Mesenchymal stem cell (in vitro differentiated cells and primary cell): ENCODE measurements at regions not wholly inside any gene's neighbourhood (a gene's known extent, or its start where the extent isn't known, plus 50 kb on each side); places are given as distances from the start of the nearest gene placed in this dataset.

Experiments used
- DNase-seq: peaks from one replicate; pipeline ENCODE4 v3.0.0-alpha.2; 2013
- H2AFZ ChIP-seq: one replicate; pipeline ENCODE4 v1.6.1; 2013; ENCODE audit warnings: low read depth, mild to moderate bottlenecking, control low read depth, inconsistent platforms, low read length, moderate library complexity
- H2AK5ac ChIP-seq: 2 replicates; pipeline ENCODE4 v1.6.1; 2013; ENCODE audit warnings: low read length, moderate library complexity, mild to moderate bottlenecking, inconsistent platforms; ENCODE audit not compliant: severe bottlenecking
- H2BK120ac ChIP-seq: one replicate; pipeline ENCODE4 v1.6.1; 2013; ENCODE audit warnings: low read depth, mild to moderate bottlenecking, inconsistent platforms, low read length, moderate library complexity
- H2BK12ac ChIP-seq, 2 experiments: one replicate each; pipeline ENCODE4 v1.6.1; 2013; ENCODE audit warnings: inconsistent platforms in 2 of 2, low read length in 2 of 2, mild to moderate bottlenecking in 2 of 2, moderate library complexity in 2 of 2, control low read depth in 1 of 2
- H2BK15ac ChIP-seq: one replicate; pipeline ENCODE4 v1.6.1; 2013; ENCODE audit warnings: mild to moderate bottlenecking, low read depth, inconsistent platforms; ENCODE audit not compliant: poor library complexity, severe bottlenecking
- H2BK5ac ChIP-seq: 2 replicates; pipeline ENCODE4 v1.6.1; 2013; ENCODE audit warnings: low read depth, mild to moderate bottlenecking, low read length, control low read depth, inconsistent platforms; ENCODE audit not compliant: poor library complexity, severe bottlenecking
- H3K14ac ChIP-seq, 2 experiments: one replicate each; pipeline ENCODE4 v1.6.1; 2013; ENCODE audit warnings: inconsistent platforms in 2 of 2, low read length in 2 of 2, control low read depth in 1 of 2, mild to moderate bottlenecking in 1 of 2, moderate library complexity in 1 of 2
- H3K18ac ChIP-seq, 2 experiments: one replicate each; pipeline ENCODE4 v1.6.1; 2013; ENCODE audit warnings: inconsistent platforms in 2 of 2, low read length in 2 of 2, control low read depth in 1 of 2, low read depth in 1 of 2, mild to moderate bottlenecking in 1 of 2
- H3K23ac ChIP-seq, 2 experiments: one replicate each; pipeline ENCODE4 v1.6.1; 2013; ENCODE audit warnings: inconsistent platforms in 2 of 2, low read length in 2 of 2, mild to moderate bottlenecking in 2 of 2, moderate library complexity in 2 of 2, control low read depth in 1 of 2
- H3K27ac ChIP-seq: 2 replicates; pipeline ENCODE4 v1.5.1; 2013; ENCODE audit warnings: mild to moderate bottlenecking, moderate library complexity, low read length, control low read depth, inconsistent platforms; ENCODE audit not compliant: poor library complexity, severe bottlenecking
- H3K27me3 ChIP-seq, 2 experiments: 2 replicates each; pipeline versions ENCODE4 v1.6.1 to v1.7.0; 2013; ENCODE audit warnings: low read length in 2 of 2, mild to moderate bottlenecking in 2 of 2, moderate library complexity in 2 of 2, control low read depth in 1 of 2, inconsistent platforms in 1 of 2; ENCODE audit not compliant: control insufficient read depth in 1 of 2, insufficient read depth in 1 of 2
- H3K36me3 ChIP-seq, 2 experiments: 2 replicates each; pipeline versions ENCODE4 v1.6.1 to v1.7.0; 2013; ENCODE audit warnings: low read length in 2 of 2, control low read depth in 1 of 2, inconsistent platforms in 1 of 2, low read depth in 1 of 2, mild to moderate bottlenecking in 1 of 2; ENCODE audit not compliant: insufficient read depth in 2 of 2, control insufficient read depth in 1 of 2
- H3K4ac ChIP-seq, 2 experiments: one replicate each; pipeline ENCODE4 v1.6.1; 2013; ENCODE audit warnings: inconsistent platforms in 2 of 2, low read length in 2 of 2, mild to moderate bottlenecking in 2 of 2, moderate library complexity in 2 of 2, control low read depth in 1 of 2, low read depth in 1 of 2
- H3K4me1 ChIP-seq: 2 replicates; pipeline ENCODE4 v1.6.1; 2013; ENCODE audit warnings: low read depth, low read length, control low read depth; ENCODE audit not compliant: control insufficient read depth, insufficient read depth
- H3K4me2 ChIP-seq: 2 replicates; pipeline ENCODE4 v1.6.1; 2013; ENCODE audit warnings: low read length, mild to moderate bottlenecking, inconsistent platforms; ENCODE audit not compliant: poor library complexity, severe bottlenecking
- H3K4me3 ChIP-seq, 2 experiments: 2 replicates each; pipeline versions ENCODE4 v1.5.1 to v1.7.0; 2013; ENCODE audit warnings: low read length in 2 of 2, mild to moderate bottlenecking in 2 of 2, control low read depth in 1 of 2, low read depth in 1 of 2; ENCODE audit not compliant: insufficient read depth in 1 of 2
- H3K79me1 ChIP-seq: replicated peaks from 2 replicates; pipeline ENCODE4 v1.6.1; 2013; ENCODE audit warnings: mild to moderate bottlenecking, control low read depth, low read length, inconsistent platforms; ENCODE audit not compliant: poor library complexity, severe bottlenecking
- H3K9ac ChIP-seq: 2 replicates; pipeline ENCODE4 v1.7.0; 2013; ENCODE audit warnings: mild to moderate bottlenecking, low read length, moderate library complexity
- H3K9me3 ChIP-seq: 2 replicates; pipeline ENCODE4 v1.7.0; 2013; ENCODE audit warnings: mild to moderate bottlenecking, low read length; ENCODE audit not compliant: control insufficient read depth
- H4K8ac ChIP-seq: one replicate; pipeline ENCODE4 v1.6.1; 2013; ENCODE audit warnings: inconsistent platforms, mild to moderate bottlenecking, low read length, moderate library complexity
- H4K91ac ChIP-seq: one replicate; pipeline ENCODE4 v1.6.1; 2013; ENCODE audit warnings: mild to moderate bottlenecking, low read length, inconsistent platforms
- WGBS: methylation state at CpG from one replicate; pipeline ENCODE4 v1.1.7; 2013; ENCODE audit warnings: mixed read lengths; 5-methylcytosine and 5-hydroxymethylcytosine counted together

DNA sequence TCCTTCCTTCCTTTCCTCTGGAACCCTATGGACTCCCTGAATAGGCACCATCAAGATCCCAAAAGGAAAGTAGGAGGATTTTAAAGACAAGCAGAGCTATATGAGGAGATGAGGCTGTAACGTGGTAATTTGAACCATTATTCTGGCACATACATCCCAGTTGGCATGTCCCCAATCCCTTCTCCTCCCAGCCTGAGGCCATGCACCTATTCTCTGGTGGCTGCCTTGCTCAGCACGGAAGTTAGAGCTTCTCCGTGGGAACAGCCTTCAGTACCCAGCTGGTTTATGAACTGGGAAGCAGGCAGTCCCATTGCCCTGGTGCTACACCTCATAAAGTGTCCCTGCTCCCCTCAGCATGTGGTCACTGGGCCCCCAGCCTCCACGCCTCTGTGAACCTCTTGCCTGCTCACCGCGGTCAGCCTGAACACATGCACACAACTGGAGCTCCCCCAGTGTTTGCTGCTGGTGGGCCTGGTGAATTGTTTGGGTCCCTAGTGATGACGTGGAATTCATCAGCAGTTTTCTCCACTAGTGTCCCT is 139.9 kb upstream of the PLET1 start:
- Histone ChIP-seq H3K14ac (peak overlapping the region in 1 of 2 experiments; percentile 74), H4K8ac (no peak overlapping the region), H3K27me3 (peaks cover 0 to 3% of the 10 kb centered on the region in 2 experiments), H3K36me3 (no peaks in the 10 kb centered on the region), H3K23ac (peak overlapping the region in 1 of 2 experiments; percentile 48), H2BK15ac (no peak overlapping the region), H3K4me1 (no peaks in the 10 kb centered on the region), H2BK12ac (no peak overlapping the region), H4K91ac (no peak overlapping the region), H2AFZ (no peak overlapping the region), H3K18ac (peak overlapping the region in 1 of 2 experiments; percentile 35), H3K9me3 (no peaks in the 10 kb centered on the region), H3K27ac (no peak overlapping the region), H3K4me3 (no peak overlapping the region), H3K4me2 (no peak overlapping the region), H2AK5ac (no peak overlapping the region), H3K79me1 (no peaks in the 10 kb centered on the region), H2BK5ac (no peak overlapping the region), H2BK120ac (no peak overlapping the region), H3K9ac (no peak overlapping the region), H3K4ac (no peak overlapping the region)
- WGBS = 84% methylated on average over 7 of the region's 7 CpGs
- no peak for DNase-seq

DNA sequence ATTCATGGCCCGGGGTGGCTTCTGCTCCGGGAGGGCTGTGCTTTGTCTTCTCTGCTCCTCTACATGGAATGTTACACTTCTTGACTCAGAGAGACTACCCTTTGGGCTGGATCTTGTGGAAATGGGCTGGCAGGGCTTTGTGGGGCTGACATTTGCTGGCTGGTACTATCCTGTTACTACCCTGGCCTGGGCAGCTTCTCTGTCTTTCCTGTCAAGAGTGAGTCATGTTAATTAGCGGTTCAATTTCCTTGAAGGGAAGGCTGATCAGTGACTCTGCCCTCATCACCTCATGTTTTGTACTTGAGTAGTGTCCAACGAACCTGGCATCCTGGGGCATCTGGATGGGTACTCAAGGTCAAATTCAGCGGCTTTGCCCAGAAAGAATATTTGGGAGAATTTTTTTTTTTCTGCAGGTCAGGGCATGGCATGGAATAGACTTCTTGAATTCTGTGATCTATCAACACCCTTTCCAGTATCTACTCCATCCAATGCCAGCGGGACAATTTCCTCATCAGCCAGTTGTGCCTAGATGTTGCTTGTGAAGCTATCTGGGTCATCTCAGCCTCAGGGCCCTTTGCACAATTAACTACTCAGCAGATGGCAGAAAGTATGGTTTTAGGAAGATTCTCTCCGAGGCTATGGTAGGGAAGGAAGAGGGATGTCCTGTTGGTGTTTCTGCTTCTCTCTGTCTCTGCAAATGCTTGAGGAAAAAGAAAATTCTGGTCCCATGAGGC is 140.5 kb upstream of the PLET1 start:
- no peak overlapping the region for H2AK5ac ChIP-seq
- H3K4ac ChIP-seq = no peak overlapping the region
- no peak for DNase-seq
- H3K18ac ChIP-seq = no peak overlapping the region
- no peaks in the 10 kb centered on the region for H3K79me1 ChIP-seq
- H4K91ac ChIP-seq = no peak overlapping the region
- H3K27me3 ChIP-seq = peaks cover 0 to 3% of the 10 kb centered on the region in 2 experiments
- no peak overlapping the region for H2BK5ac ChIP-seq
- H3K4me3 ChIP-seq = no peak overlapping the region
- no peaks in the 10 kb centered on the region for H3K9me3 ChIP-seq
- no peak overlapping the region for H3K9ac ChIP-seq
- no peak overlapping the region for H3K27ac ChIP-seq
- no peak overlapping the region for H2BK120ac ChIP-seq
- no peak overlapping the region for H2BK15ac ChIP-seq
- no peak overlapping the region for H4K8ac ChIP-seq
- no peaks in the 10 kb centered on the region for H3K4me1 ChIP-seq
- H3K14ac ChIP-seq = peak overlapping the region in 1 of 2 experiments; percentile 74
- H3K4me2 ChIP-seq = no peak overlapping the region
- no peak overlapping the region for H3K23ac ChIP-seq
- no peak overlapping the region for H2AFZ ChIP-seq
- H3K36me3 ChIP-seq = no peaks in the 10 kb centered on the region
- 89% methylated on average over 6 of the region's 7 CpGs for WGBS
- H2BK12ac ChIP-seq = no peak overlapping the region

DNA sequence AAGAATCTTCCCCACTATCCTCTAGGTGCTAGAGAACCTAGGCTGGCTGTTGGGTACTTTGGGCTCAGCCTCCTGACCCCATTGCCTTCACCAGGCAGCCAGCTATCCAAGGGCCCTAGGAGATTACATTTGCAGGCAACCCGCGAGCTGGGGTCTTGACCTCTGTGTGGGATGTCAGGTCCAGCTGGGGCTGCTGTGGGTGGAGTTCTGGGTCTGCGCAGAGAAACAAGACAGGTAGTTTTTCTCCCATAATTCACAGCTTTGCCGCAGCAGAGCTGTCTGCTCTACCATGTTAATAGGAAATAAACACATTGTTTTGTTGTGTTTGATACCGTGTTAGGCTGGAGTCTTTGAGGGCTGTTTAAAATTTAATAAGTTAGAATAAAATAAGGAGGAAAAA is 142.8 kb upstream of the PLET1 start:
- no peaks in the 10 kb centered on the region for H3K79me1 ChIP-seq
- H3K27me3 ChIP-seq = peaks cover under 1 to 9% of the 10 kb centered on the region in 2 experiments
- no peak overlapping the region for H3K4ac ChIP-seq
- H2BK12ac ChIP-seq = no peak overlapping the region
- H3K4me3 ChIP-seq = no peak overlapping the region
- no peak overlapping the region for H2BK5ac ChIP-seq
- no peak for DNase-seq
- no peak overlapping the region for H3K27ac ChIP-seq
- no peak overlapping the region for H4K8ac ChIP-seq
- H3K4me1 ChIP-seq = no peaks in the 10 kb centered on the region
- H2AK5ac ChIP-seq = no peak overlapping the region
- H4K91ac ChIP-seq = no peak overlapping the region
- H3K14ac ChIP-seq = no peak overlapping the region
- H3K9ac ChIP-seq = no peak overlapping the region
- H3K18ac ChIP-seq = no peak overlapping the region
- 85% methylated on average over 3 of the region's 5 CpGs for WGBS
- H2AFZ ChIP-seq = no peak overlapping the region
- H3K9me3 ChIP-seq = no peaks in the 10 kb centered on the region
- H3K4me2 ChIP-seq = no peak overlapping the region
- H3K23ac ChIP-seq = no peak overlapping the region
- H2BK15ac ChIP-seq = no peak overlapping the region
- no peaks in the 10 kb centered on the region for H3K36me3 ChIP-seq
- H2BK120ac ChIP-seq = no peak overlapping the region

DNA sequence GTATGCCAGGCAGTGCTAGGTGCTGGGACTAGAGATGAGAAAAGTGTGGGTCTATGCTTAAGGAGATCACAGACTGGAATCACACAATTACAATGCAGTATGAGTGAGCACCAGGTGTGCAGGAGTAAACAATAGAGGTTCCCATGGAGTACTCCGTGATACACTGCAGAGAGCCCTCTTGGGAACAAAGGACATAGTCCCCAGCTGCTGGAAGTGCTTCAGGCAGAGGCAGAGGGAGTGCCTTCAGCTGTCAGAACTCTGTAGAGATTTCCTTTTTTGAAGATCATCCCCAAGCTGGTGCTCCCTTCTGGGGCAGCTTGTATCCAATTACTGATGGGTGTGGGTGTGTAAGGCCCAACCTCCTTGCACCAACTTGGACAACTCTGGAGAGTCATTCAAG is 143.5 kb upstream of the PLET1 start:
- Histone ChIP-seq H3K9me3 (no peaks in the 10 kb centered on the region), H2AFZ (no peak overlapping the region), H3K23ac (no peak overlapping the region), H3K36me3 (no peaks in the 10 kb centered on the region), H3K27ac (no peak overlapping the region), H3K4me3 (no peak overlapping the region), H3K79me1 (no peaks in the 10 kb centered on the region), H3K4ac (no peak overlapping the region), H3K4me1 (no peaks in the 10 kb centered on the region), H2BK15ac (no peak overlapping the region), H4K91ac (no peak overlapping the region), H2AK5ac (no peak overlapping the region), H2BK12ac (no peak overlapping the region), H4K8ac (no peak overlapping the region), H3K9ac (no peak overlapping the region), H2BK5ac (no peak overlapping the region), H3K4me2 (no peak overlapping the region), H2BK120ac (no peak overlapping the region), H3K18ac (no peak overlapping the region), H3K27me3 (peaks cover 6 to 9% of the 10 kb centered on the region in 2 experiments), H3K14ac (no peak overlapping the region)
- DNase-seq = no peak
- WGBS = 67% methylated on average over 1 of the region's 1 CpG
